NB4 (cell line): ENCODE measurements at regions not wholly inside any gene's neighbourhood (a gene's known extent, or its start where the extent isn't known, plus 50 kb on each side); places are given as distances from the start of the nearest gene placed in this dataset.

Experiments
- CTCF ChIP-seq: IDR thresholded peaks from one replicate; pipeline ENCODE4 v1.5.1; 2012; ENCODE audit warnings: low read depth, low read length
- MAX ChIP-seq: IDR thresholded peaks from 2 replicates; pipeline ENCODE4 v1.6.1; 2011; ENCODE audit warnings: low read depth, low read length
- MYC ChIP-seq: IDR thresholded peaks from 2 replicates; pipeline ENCODE4 v1.6.1; 2011; ENCODE audit warnings: low read depth, low read length
- POLR2A ChIP-seq: IDR thresholded peaks from 2 replicates; pipeline ENCODE4 v1.6.1; 2011; ENCODE audit warnings: mild to moderate bottlenecking; ENCODE audit not compliant: insufficient read length; ENCODE audit errors: extremely low read depth

GRCh38 chr1:199759268-199759730 is 268.2 kb upstream of the NR5A2 start:
- TF ChIP-seq CTCF, result no peak
- no peak for TF ChIP-seq POLR2A
- TF ChIP-seq MAX, result no peak
- no peak for TF ChIP-seq MYC
